ENCODE measurements at regions not wholly inside any gene's neighbourhood (a gene's known extent, or its start where the extent isn't known, plus 50 kb on each side); places are given as distances from the start of the nearest gene placed in this dataset.

DNA sequence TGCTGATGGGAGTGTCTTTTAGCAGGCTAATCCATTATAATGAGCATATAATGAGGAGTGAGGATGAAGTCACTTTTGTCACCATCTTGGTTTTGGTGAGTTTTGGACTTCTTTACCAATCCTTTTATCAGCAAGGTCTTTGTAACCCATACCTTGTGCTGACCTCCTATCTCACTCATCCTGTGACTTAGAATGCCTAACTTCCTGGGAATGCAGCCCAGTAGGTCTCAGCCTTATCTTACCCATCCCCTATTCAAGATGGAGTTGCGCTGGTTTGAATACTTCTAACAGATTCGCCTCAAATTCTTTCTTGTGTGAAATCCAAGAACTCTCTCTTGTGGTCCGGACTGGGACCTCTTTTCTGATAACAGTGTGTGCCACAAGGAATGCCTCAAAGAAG lies 253.1 kb upstream of the CACNA2D1 start:
- no peak for TF ChIP-seq YY1 (IDR thresholded peaks at IDR 0.05; ENCODE audit: insufficient read depth, insufficient read length)
- no peak for TF ChIP-seq ZNF274 (IDR thresholded peaks at IDR 0.05; ENCODE audit: low read depth, low read length)

Data from NT2/D1 (cell line).